NCI-H1092 (cell line): ENCODE measurements at regions not wholly inside any gene's neighbourhood (a gene's known extent, or its start where the extent isn't known, plus 50 kb on each side); places are given as distances from the start of the nearest gene placed in this dataset.

Experiments used
- DNase-seq: peaks from one replicate; lab custom pipeline; 2025; lab: John Stamatoyannopoulos, UW

DNA sequence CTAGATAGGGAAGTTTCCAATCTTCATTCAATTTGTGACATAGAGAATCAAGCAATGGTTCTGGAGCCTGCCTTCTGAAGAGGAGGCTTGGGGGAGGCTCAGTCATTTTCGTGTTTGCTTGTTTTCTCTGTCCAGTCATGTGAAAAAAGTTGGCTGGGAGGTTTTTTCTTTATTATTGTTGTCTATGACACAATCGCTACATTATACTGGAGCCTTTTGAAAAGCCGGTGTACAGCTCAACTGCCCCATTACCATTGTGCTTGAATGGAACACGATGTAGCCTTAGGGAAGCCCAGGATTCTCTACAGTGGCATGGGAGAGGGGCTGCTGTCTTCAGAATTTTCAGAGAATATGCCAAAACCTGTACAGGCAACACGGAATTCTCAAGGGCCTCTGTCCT, 57.9 kb upstream of the NCAM1 start:
- no peak for DNase-seq

DNA sequence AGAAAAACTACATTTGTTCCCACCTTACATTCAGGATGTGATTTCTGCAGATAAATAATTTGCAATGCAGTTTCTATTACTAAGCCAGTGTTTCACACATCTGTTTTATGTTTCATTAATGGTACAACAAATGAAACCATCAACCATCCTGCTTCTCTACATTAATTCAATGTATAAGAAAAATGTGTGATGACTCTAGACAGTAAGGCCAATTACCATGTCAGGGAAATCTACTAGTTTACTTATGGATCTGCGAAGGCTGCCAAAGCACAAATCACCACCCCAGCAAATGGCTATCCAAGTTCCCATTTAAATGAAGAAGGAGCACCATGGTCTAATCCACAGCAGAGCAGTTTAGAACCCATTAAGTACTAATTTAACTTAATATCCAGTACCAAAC, 50.1 kb upstream of the NCAM1 start:
- no peak for DNase-seq
